ENCODE measurements at regions not wholly inside any gene's neighbourhood (a gene's known extent, or its start where the extent isn't known, plus 50 kb on each side); places are given as distances from the start of the nearest gene placed in this dataset.
A peak's percentile ranks its signal among the peaks of the same experiment; 100 is the strongest.

DNA sequence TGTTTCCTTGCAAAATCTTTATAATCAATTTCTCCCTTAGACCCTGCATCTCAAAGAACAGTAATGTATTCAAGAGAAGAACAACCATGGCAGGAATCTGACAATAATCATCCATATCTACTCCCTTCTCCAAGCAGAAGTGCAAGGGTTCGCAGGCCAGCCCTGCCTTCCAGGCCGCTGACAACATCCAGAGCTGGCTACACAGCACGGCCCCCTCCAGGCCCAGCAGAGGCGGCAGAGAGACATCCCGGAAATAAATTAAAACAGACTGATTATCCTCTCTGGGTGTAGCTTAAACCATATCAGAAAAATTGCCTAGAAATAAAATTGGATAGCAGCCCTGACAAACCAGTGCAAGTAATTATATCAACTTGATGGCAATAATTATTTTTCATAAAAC lies 223.3 kb downstream of the FAM43A start:
- no peak overlapping the region for H3K4me3 ChIP-seq (replicated peaks in 1 of 3; ENCODE audit: insufficient read depth in 1 of 3, low read depth in 2 of 3, low read length in 3 of 3)
- ChIA-PET POLR2A (no interaction called here), CTCF (ENCODE audit: low intra/inter-chr PET ratio, low total read pairs) (no interaction called here)
- no peak overlapping the region for H3K27ac ChIP-seq (ENCODE audit: extremely low read length, insufficient read depth, low read length)
- ATAC-seq, result peak; percentile 38; the same call in 1 of the 3 replicates
- no peak overlapping the region for H3K9ac ChIP-seq (ENCODE audit: insufficient read depth, low read depth, low read length)
- peaks cover 0 to 9% of the 10 kb centered on the region in 2 experiments; a peak in 2 of 5 replicates for H3K27me3 ChIP-seq (ENCODE audit: control insufficient read depth in 1 of 2, insufficient read depth in 2 of 2, low read length in 2 of 2)
- no peak overlapping the region for H2AFZ ChIP-seq (ENCODE audit: low read length)
- no peak for DNase-seq (ENCODE audit: low spot score)
- no peaks in the 10 kb centered on the region for H3K36me3 ChIP-seq (replicated peaks in 1 of 2; ENCODE audit: control insufficient read depth in 1 of 2, insufficient read depth in 2 of 2, low read length in 2 of 2)
- H3K4me2 ChIP-seq (ENCODE audit: low read depth, low read length), result no peak overlapping the region
- no TSS peak for BruUV-seq (replicated peaks)
- WGBS (ENCODE audit: low lambda C conversion rate), result 32% methylated on average over 5 of the region's 5 CpGs
- intact Hi-C loops (cut with micrococcal nuclease; ENCODE audit: unreplicated experiment), result no loop called here
- no peaks in the 10 kb centered on the region for H4K20me1 ChIP-seq (ENCODE audit: insufficient read depth, low read length)
- no peak for FAIRE-seq
- TF ChIP-seq THRA (CRISPR knock-in tag; IDR thresholded peaks at IDR 0.05; ENCODE audit: borderline replicate concordance), result no peak
- no peaks in the 10 kb centered on the region for H3K79me2 ChIP-seq (ENCODE audit: insufficient read depth, low read length)
- in situ Hi-C loops (cut with HindIII; ENCODE audit: extremely low pct_ligation_motif_present, low pct_unique_long_range_greater_than_20kb), result no loop called here
- H3K9me3 ChIP-seq (ENCODE audit: low read length), result peaks cover 2% of the 10 kb centered on the region; the same call in 1 of the 2 replicates
- no peaks in the 10 kb centered on the region for H3K4me1 ChIP-seq (ENCODE audit: insufficient read depth, low read length)

GRCh38 chr3:194910414-194910984 lies 224.8 kb downstream of the FAM43A start:
- ChIA-PET CTCF (ENCODE audit: low intra/inter-chr PET ratio, low total read pairs) (no interaction called here), POLR2A (no interaction called here)
- H3K27ac ChIP-seq (ENCODE audit: extremely low read length, insufficient read depth, low read length), result no peak overlapping the region
- no TSS peak for BruUV-seq (replicated peaks)
- ATAC-seq (no peak), FAIRE-seq (no peak), DNase-seq (ENCODE audit: low spot score) (no peak)
- TF ChIP-seq ARID5B (CRISPR knock-in tag; IDR thresholded peaks at IDR 0.05), result no peak
- TF ChIP-seq CREB1 (IDR thresholded peaks at IDR 0.05), result peak; percentile 60
- TF ChIP-seq CREB1 (CRISPR knock-in tag; IDR thresholded peaks at IDR 0.05), result no peak
- no peak for TF ChIP-seq SMAD1 (CRISPR knock-in tag; IDR thresholded peaks at IDR 0.05; ENCODE audit: borderline replicate concordance, low read depth)
- no peaks in the 10 kb centered on the region for H3K36me3 ChIP-seq (replicated peaks in 1 of 2; ENCODE audit: control insufficient read depth in 1 of 2, insufficient read depth in 2 of 2, low read length in 2 of 2)
- H4K20me1 ChIP-seq (ENCODE audit: insufficient read depth, low read length), result no peaks in the 10 kb centered on the region
- no peak overlapping the region for H3K4me3 ChIP-seq (replicated peaks in 1 of 3; ENCODE audit: insufficient read depth in 1 of 3, low read depth in 2 of 3, low read length in 3 of 3)
- no peak overlapping the region for H3K9ac ChIP-seq (ENCODE audit: insufficient read depth, low read depth, low read length)
- no peaks in the 10 kb centered on the region for H3K79me2 ChIP-seq (ENCODE audit: insufficient read depth, low read length)
- no peak overlapping the region for H2AFZ ChIP-seq (ENCODE audit: low read length)
- intact Hi-C loops (cut with micrococcal nuclease; ENCODE audit: unreplicated experiment) (no loop called here), in situ Hi-C loops (cut with HindIII; ENCODE audit: extremely low pct_ligation_motif_present, low pct_unique_long_range_greater_than_20kb) (no loop called here)
- no peaks in the 10 kb centered on the region for H3K4me1 ChIP-seq (ENCODE audit: insufficient read depth, low read length)
- H3K27me3 ChIP-seq (ENCODE audit: control insufficient read depth in 1 of 2, insufficient read depth in 2 of 2, low read length in 2 of 2), result peaks cover 0 to 9% of the 10 kb centered on the region in 2 experiments; a peak in 2 of 5 replicates
- WGBS (ENCODE audit: low lambda C conversion rate), result 43% methylated on average over 7 of the region's 7 CpGs
- H3K4me2 ChIP-seq (ENCODE audit: low read depth, low read length), result no peak overlapping the region
- no peaks in the 10 kb centered on the region for H3K9me3 ChIP-seq (ENCODE audit: low read length)
